H1 (cell line): ENCODE measurements at regions not wholly inside any gene's neighbourhood (a gene's known extent, or its start where the extent isn't known, plus 50 kb on each side); places are given as distances from the start of the nearest gene placed in this dataset.

ENCODE experiments used
- CHD1 ChIP-seq: IDR thresholded peaks from 2 replicates; pipeline ENCODE4 v1.6.1; 2012; ENCODE audit warnings: low read depth, low read length, improper control_type of control experiment
- PHF8 ChIP-seq: fragments of 200-600 bp; sonication (generic); conservative IDR thresholded peaks from 2 replicates; pipeline ENCODE4 v1.7.1; 2012; ENCODE audit warnings: low read depth, mild to moderate bottlenecking, inconsistent platforms, low read length, moderate library complexity
- POU5F1 ChIP-seq: IDR thresholded peaks from 2 replicates; pipeline ENCODE4 v1.6.1; 2011; ENCODE audit warnings: low read depth, mild to moderate bottlenecking, low read length, moderate library complexity
- SIN3A ChIP-seq, 2 experiments: IDR thresholded peaks in 1 of 2; conservative IDR thresholded peaks in 1 of 2; 2 replicates each; pipeline ENCODE4 v1.6.1; 2011 to 2012; ENCODE audit warnings: low read length in 2 of 2, improper control_type of control experiment in 1 of 2, low read depth in 1 of 2, mild to moderate bottlenecking in 1 of 2

- TF ChIP-seq SIN3A (conservative IDR thresholded peaks at IDR 0.05 in 1 of 2, IDR thresholded peaks at IDR 0.05 in 1 of 2; ENCODE audit: low read depth in 1 of 2, low read length in 2 of 2) (no peak), PHF8 (no peak), CHD1 (no peak), POU5F1 (no peak)
Observed at GRCh38 chr11:127226949-127227348, 226.4 kb upstream of the KIRREL3 start (continued).
